GM19023 (cell line): ENCODE measurements at regions not wholly inside any gene's neighbourhood (a gene's known extent, or its start where the extent isn't known, plus 50 kb on each side); places are given as distances from the start of the nearest gene placed in this dataset.
"Not testable (repeated sequence)": the region's sequence is repeated elsewhere in the genome, so short reads cannot be mapped to it uniquely, and the experiment has no call there.

Source experiments
- ATAC-seq: cut with Tn5 transposase; IDR thresholded peaks from one replicate; pipeline ENCODE4 v1.9.1; 2021; ENCODE audit warnings: mild to moderate bottlenecking, moderate library complexity; ENCODE audit not compliant: unreplicated experiment

GRCh38 chr11:130671801-130672700, 223.6 kb downstream of the ADAMTS15 start:
- no peak for ATAC-seq

- no peak for ATAC-seq
These were observed 224.5 kb downstream of the ADAMTS15 start for GRCh38 chr11:130672911-130673310.

- ATAC-seq: no peak
These were observed 225.3 kb downstream of the ADAMTS15 start for GRCh38 chr11:130673698-130674097.

- ATAC-seq: no peak
These were observed 226.4 kb downstream of the ADAMTS15 start for GRCh38 chr11:130674686-130675308.

GRCh38 chr11:130675371-130675821, 227.0 kb downstream of the ADAMTS15 start:
- no peak for ATAC-seq

GRCh38 chr11:130675917-130676316, 227.5 kb downstream of the ADAMTS15 start:
- no peak for ATAC-seq

GRCh38 chr11:130677486-130678153, 229.2 kb downstream of the ADAMTS15 start:
- ATAC-seq: no peak

GRCh38 chr11:130679247-130679646, 230.8 kb downstream of the ADAMTS15 start:
- ATAC-seq: no peak

- ATAC-seq: not testable (repeated sequence)
These were observed 233.8 kb downstream of the SNX19 start for GRCh38 chr11:130682471-130682870.

- no peak for ATAC-seq
These were observed 226.9 kb downstream of the SNX19 start for GRCh38 chr11:130689222-130689908.

GRCh38 chr11:130691581-130691980, 224.7 kb downstream of the SNX19 start:
- ATAC-seq: no peak

GRCh38 chr11:130692220-130692619, 224.1 kb downstream of the SNX19 start:
- ATAC-seq: no peak

GRCh38 chr11:130693543-130693942, 222.7 kb downstream of the SNX19 start:
- ATAC-seq: no peak

- no peak for ATAC-seq
These were observed 221.7 kb downstream of the SNX19 start for GRCh38 chr11:130694488-130695045.

GRCh38 chr11:130698174-130698573, 218.1 kb downstream of the SNX19 start:
- no peak for ATAC-seq

- ATAC-seq: no peak
These were observed 216.7 kb downstream of the SNX19 start for GRCh38 chr11:130699561-130699960.

- ATAC-seq: no peak
These were observed 216.2 kb downstream of the SNX19 start for GRCh38 chr11:130700092-130700491.

GRCh38 chr11:130703489-130704190, 212.6 kb downstream of the SNX19 start:
- ATAC-seq: no peak

GRCh38 chr11:130705670-130706421, 210.4 kb downstream of the SNX19 start:
- no peak for ATAC-seq
